BLaER1 treated with 17β-estradiol and CSF1 and Interleukin-3, amounts not matched to agents 10 nM and 100 nM (cell line): ENCODE measurements at regions not wholly inside any gene's neighbourhood (a gene's known extent, or its start where the extent isn't known, plus 50 kb on each side); places are given as distances from the start of the nearest gene placed in this dataset.
A peak's percentile ranks its signal among the peaks of the same experiment; 100 is the strongest.

Source experiments
- H3K27ac ChIP-seq, 11 experiments: shearing (Covaris generic); formaldehyde crosslinking; 2 replicates each; pipeline ENCODE4 v1.8.1; 2022
- H3K27me3 ChIP-seq, 11 experiments: shearing (Covaris generic); formaldehyde crosslinking; 2 replicates each; pipeline ENCODE4 v1.8.1; 2022
- H3K36me3 ChIP-seq, 11 experiments: shearing (Covaris generic); formaldehyde crosslinking; 2 replicates each; pipeline ENCODE4 v1.8.1; 2022
- H3K4me1 ChIP-seq, 10 experiments: shearing (Covaris generic); formaldehyde crosslinking; 2 replicates each; pipeline ENCODE4 v1.8.1; 2022
- H3K4me2 ChIP-seq, 11 experiments: shearing (Covaris generic); formaldehyde crosslinking; 2 replicates each; pipeline ENCODE4 v1.8.1; 2022
- H3K4me3 ChIP-seq, 10 experiments: shearing (Covaris generic); formaldehyde crosslinking; 2 replicates each; pipeline ENCODE4 v1.8.1; 2022
- H3K9ac ChIP-seq, 11 experiments: shearing (Covaris generic); formaldehyde crosslinking; 2 replicates each; pipeline ENCODE4 v1.8.1; 2022
- H3K9me3 ChIP-seq, 11 experiments: shearing (Covaris generic); formaldehyde crosslinking; replicated peaks in 1 of 11; 2 replicates each; pipeline ENCODE4 v1.8.1; 2022
- H4K20me1 ChIP-seq, 11 experiments: shearing (Covaris generic); formaldehyde crosslinking; 2 replicates each; pipeline ENCODE4 v1.8.1; 2022
- Cebpa-rat ChIP-seq, 11 experiments: shearing (Covaris generic); IDR thresholded peaks; 2 replicates each; pipeline ENCODE4 v1.8.1; 2022

GRCh38 chr21:35461700-35462099, 412.6 kb upstream of the RUNX1 start:
- Histone ChIP-seq H4K20me1 (no peaks in the 10 kb centered on the region), H3K4me2 (peak overlapping the region in 3 of 11 experiments; percentile 22 to 45 (median 32); a peak in 6 of 22 replicates), H3K36me3 (no peaks in the 10 kb centered on the region), H3K4me1 (peaks cover 0 to 25% (median 0%) of the 10 kb centered on the region in 10 experiments; a peak in 7 of 20 replicates), H3K4me3 (no peak overlapping the region), H3K27ac (no peak overlapping the region), H3K9me3 (peaks cover 6 to 35% (median 23%) of the 10 kb centered on the region in 11 experiments; a peak in 21 of 22 replicates), H3K27me3 (no peaks in the 10 kb centered on the region), H3K9ac (no peak overlapping the region)
- no peak for TF ChIP-seq Cebpa-rat (IDR thresholded peaks at IDR 0.05)

- H3K9ac ChIP-seq, result no peak overlapping the region
- TF ChIP-seq Cebpa-rat (IDR thresholded peaks at IDR 0.05), result no peak
- H3K36me3 ChIP-seq, result no peaks in the 10 kb centered on the region
- H4K20me1 ChIP-seq, result no peaks in the 10 kb centered on the region
- H3K27me3 ChIP-seq, result no peaks in the 10 kb centered on the region
- H3K9me3 ChIP-seq, result peaks cover 0 to 22% (median 11%) of the 10 kb centered on the region in 11 experiments; a peak in 14 of 22 replicates
- H3K4me2 ChIP-seq, result no peak overlapping the region
- H3K27ac ChIP-seq, result no peak overlapping the region
- no peak overlapping the region for H3K4me3 ChIP-seq
- peaks cover 0 to 20% (median 0%) of the 10 kb centered on the region in 10 experiments; a peak in 7 of 20 replicates for H3K4me1 ChIP-seq
These were observed 411.3 kb upstream of the RUNX1 start for GRCh38 chr21:35460441-35460840.

DNA sequence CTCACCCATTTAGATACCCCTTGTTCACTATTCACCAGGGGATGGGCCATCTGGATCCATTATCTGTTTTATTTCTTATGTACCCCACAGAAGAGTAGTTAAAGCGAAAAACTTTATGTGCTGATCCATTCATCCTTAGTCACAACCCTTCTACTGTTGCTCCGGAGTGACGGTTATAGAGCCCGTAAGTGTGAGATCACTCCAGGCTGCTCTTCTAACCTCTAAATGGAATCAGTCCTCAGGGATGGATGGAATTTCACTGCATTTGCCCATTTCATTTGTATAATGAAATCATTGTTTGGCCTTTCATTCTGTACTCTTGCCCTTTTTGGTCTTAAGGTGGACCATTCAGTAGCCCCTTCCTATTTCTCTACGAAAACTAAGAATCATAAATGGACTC, 409.3 kb upstream of the RUNX1 start:
- no peak for TF ChIP-seq Cebpa-rat (IDR thresholded peaks at IDR 0.05)
- Histone ChIP-seq H3K27ac (no peak overlapping the region), H4K20me1 (no peaks in the 10 kb centered on the region), H3K36me3 (no peaks in the 10 kb centered on the region), H3K4me3 (no peak overlapping the region), H3K9me3 (peaks cover 0 to 2% (median under 1%) of the 10 kb centered on the region in 11 experiments; a peak in 7 of 22 replicates), H3K27me3 (no peaks in the 10 kb centered on the region), H3K4me1 (peaks cover 0 to 18% (median 0%) of the 10 kb centered on the region in 10 experiments; a peak in 7 of 20 replicates), H3K4me2 (no peak overlapping the region), H3K9ac (no peak overlapping the region)

GRCh38 chr21:35457097-35457804, 408.1 kb upstream of the RUNX1 start:
- H3K9ac ChIP-seq, result no peak overlapping the region
- no peak overlapping the region for H3K4me2 ChIP-seq
- H3K9me3 ChIP-seq, result peaks cover 0 to 12% (median 2%) of the 10 kb centered on the region in 11 experiments; a peak in 10 of 22 replicates
- H3K4me3 ChIP-seq, result no peak overlapping the region
- H3K27me3 ChIP-seq, result no peaks in the 10 kb centered on the region
- H3K4me1 ChIP-seq, result peaks cover 0 to 18% (median 0%) of the 10 kb centered on the region in 10 experiments; a peak in 7 of 20 replicates
- no peak overlapping the region for H3K27ac ChIP-seq
- no peaks in the 10 kb centered on the region for H3K36me3 ChIP-seq
- no peaks in the 10 kb centered on the region for H4K20me1 ChIP-seq
- no peak for TF ChIP-seq Cebpa-rat (IDR thresholded peaks at IDR 0.05)

- H4K20me1 ChIP-seq, result no peaks in the 10 kb centered on the region
- no peak for TF ChIP-seq Cebpa-rat (IDR thresholded peaks at IDR 0.05)
- H3K4me2 ChIP-seq, result no peak overlapping the region
- peaks cover 0 to 6% (median 0%) of the 10 kb centered on the region in 11 experiments; a peak in 2 of 22 replicates for H3K36me3 ChIP-seq
- H3K9me3 ChIP-seq, result peaks cover 24 to 36% (median 30%) of the 10 kb centered on the region in 11 experiments
- no peaks in the 10 kb centered on the region for H3K27me3 ChIP-seq
- peaks cover 0 to 10% (median 0%) of the 10 kb centered on the region in 10 experiments; a peak in 1 of 20 replicates for H3K4me1 ChIP-seq
- H3K4me3 ChIP-seq, result no peak overlapping the region
- H3K9ac ChIP-seq, result no peak overlapping the region
- H3K27ac ChIP-seq, result no peak overlapping the region
These were observed 402.2 kb upstream of the RUNX1 start for GRCh38 chr21:35451276-35451675.

GRCh38 chr21:35450830-35451229, 401.7 kb upstream of the RUNX1 start:
- peaks cover 24 to 36% (median 30%) of the 10 kb centered on the region in 11 experiments for H3K9me3 ChIP-seq
- H3K36me3 ChIP-seq, result peaks cover 0 to 6% (median 0%) of the 10 kb centered on the region in 11 experiments; a peak in 2 of 22 replicates
- H4K20me1 ChIP-seq, result no peaks in the 10 kb centered on the region
- H3K4me1 ChIP-seq, result peaks cover 0 to 10% (median 0%) of the 10 kb centered on the region in 10 experiments; a peak in 1 of 20 replicates
- H3K27ac ChIP-seq, result no peak overlapping the region
- no peaks in the 10 kb centered on the region for H3K27me3 ChIP-seq
- H3K4me2 ChIP-seq, result no peak overlapping the region
- no peak overlapping the region for H3K9ac ChIP-seq
- H3K4me3 ChIP-seq, result no peak overlapping the region
- no peak for TF ChIP-seq Cebpa-rat (IDR thresholded peaks at IDR 0.05)

DNA sequence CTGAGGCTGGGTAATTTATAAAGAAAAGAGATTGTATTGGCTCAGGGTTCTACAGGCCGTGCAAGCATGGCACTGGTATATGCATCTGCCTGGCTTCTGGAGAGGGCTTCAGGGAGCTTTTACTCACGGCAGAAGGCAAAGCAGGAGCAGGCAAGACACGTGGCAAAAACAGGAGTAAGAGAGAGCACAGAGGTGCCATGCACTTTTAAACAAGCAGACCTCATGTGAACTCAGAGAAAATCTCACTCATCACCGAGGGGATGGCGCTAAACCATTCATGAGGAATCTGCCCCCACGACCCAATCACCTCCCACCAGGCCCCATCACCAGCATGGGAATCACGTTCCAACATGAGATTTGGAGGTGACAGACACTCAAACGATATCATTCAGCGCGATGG, 400.7 kb upstream of the RUNX1 start:
- Histone ChIP-seq H3K4me3 (no peak overlapping the region), H3K36me3 (peaks cover 0 to 6% (median 0%) of the 10 kb centered on the region in 11 experiments; a peak in 2 of 22 replicates), H3K4me2 (no peak overlapping the region), H3K27me3 (no peaks in the 10 kb centered on the region), H3K27ac (no peak overlapping the region), H4K20me1 (no peaks in the 10 kb centered on the region), H3K4me1 (peaks cover 0 to 10% (median 0%) of the 10 kb centered on the region in 10 experiments; a peak in 1 of 20 replicates), H3K9me3 (peaks cover 24 to 36% (median 30%) of the 10 kb centered on the region in 11 experiments), H3K9ac (no peak overlapping the region)
- TF ChIP-seq Cebpa-rat (IDR thresholded peaks at IDR 0.05), result no peak

- peaks cover 24 to 36% (median 30%) of the 10 kb centered on the region in 11 experiments for H3K9me3 ChIP-seq
- no peaks in the 10 kb centered on the region for H3K27me3 ChIP-seq
- H3K4me3 ChIP-seq, result no peak overlapping the region
- no peaks in the 10 kb centered on the region for H4K20me1 ChIP-seq
- no peak for TF ChIP-seq Cebpa-rat (IDR thresholded peaks at IDR 0.05)
- H3K36me3 ChIP-seq, result peaks cover 0 to 6% (median 0%) of the 10 kb centered on the region in 11 experiments; a peak in 2 of 22 replicates
- H3K4me1 ChIP-seq, result peaks cover 0 to 10% (median 0%) of the 10 kb centered on the region in 10 experiments; a peak in 1 of 20 replicates
- H3K27ac ChIP-seq, result no peak overlapping the region
- H3K4me2 ChIP-seq, result no peak overlapping the region
- no peak overlapping the region for H3K9ac ChIP-seq
These were observed 399.9 kb upstream of the RUNX1 start for GRCh38 chr21:35448876-35449599.

GRCh38 chr21:35444391-35444790, 395.3 kb upstream of the RUNX1 start:
- H3K9ac ChIP-seq, result no peak overlapping the region
- TF ChIP-seq Cebpa-rat (IDR thresholded peaks at IDR 0.05), result no peak
- H3K27ac ChIP-seq, result no peak overlapping the region
- no peak overlapping the region for H3K4me2 ChIP-seq
- H3K9me3 ChIP-seq, result peaks cover 0 to 3% (median 0%) of the 10 kb centered on the region in 11 experiments; a peak in 5 of 22 replicates
- H3K27me3 ChIP-seq, result no peaks in the 10 kb centered on the region
- H3K4me1 ChIP-seq, result peaks cover 0 to 5% (median 3%) of the 10 kb centered on the region in 10 experiments; a peak in 9 of 20 replicates
- no peak overlapping the region for H3K4me3 ChIP-seq
- H3K36me3 ChIP-seq, result no peaks in the 10 kb centered on the region
- no peaks in the 10 kb centered on the region for H4K20me1 ChIP-seq
